K562 (cell line): ENCODE measurements at regions not wholly inside any gene's neighbourhood (a gene's known extent, or its start where the extent isn't known, plus 50 kb on each side); places are given as distances from the start of the nearest gene placed in this dataset.

ENCODE experiments used
- ATAC-seq: fragments of 200-7000 bp; cut with Tn5 transposase; 3 replicates; pipeline ENCODE4 v1.9.1; 2020; ENCODE audit warnings: moderate library complexity
- BruUV-seq: library from RNA; stranded (reverse); fragments of 400-500 nt; replicated peaks from 2 replicates; lab custom pipeline; 2021; lab: Mats Ljungman, UMichigan
- CTCF ChIA-PET: fragments of 300-600 bp; formaldehyde crosslinking; extraction: SDS; loops from one replicate; lab custom pipeline; 2021; ENCODE audit warnings: low intra/inter-chr PET ratio; lab: Yijun Ruan, JAX
- POLR2A ChIA-PET: fragments of 300-600, 350-650 bp; sonication (Branson Sonifier 250); formaldehyde crosslinking; extraction: SDS; loops from one replicate; lab custom pipeline; 2021; ENCODE audit warnings: antibody characterized with exemption, inconsistent platforms; lab: Yijun Ruan, JAX
- DNase-seq, 4 experiments: peaks; one replicate each; pipeline versions ENCODE4 v3.0.0 to v3.0.0-alpha.2; 2011 to 2018; ENCODE audit warnings: low spot score in 3 of 4, mixed read lengths in 3 of 4; ENCODE audit errors: extremely low read depth in 1 of 4
- FAIRE-seq: peaks from 2 replicates; lab custom pipeline; 2011; peaks lifted over from hg19 to GRCh38; lab: Jason Lieb, UNC
- H2AFZ ChIP-seq: 2 replicates; pipeline ENCODE4 v1.6.0; 2011; ENCODE audit warnings: low read depth, low read length, control low read depth, inconsistent platforms
- H3K27ac ChIP-seq: fragments of 200-600 bp; 3 replicates; pipeline ENCODE4 v1.8.0; 2011; ENCODE audit warnings: low read depth, mild to moderate bottlenecking, control low read depth, inconsistent platforms, low read length, moderate library complexity, mixed read lengths; ENCODE audit errors: extremely low read depth
- H3K27me3 ChIP-seq, 2 experiments: fragments of 300-600 bp in 1 of 2; 2 replicates in 1 of 2; 3 replicates in 1 of 2; pipeline versions ENCODE4 v1.6.0 to v1.8.0; 2011; ENCODE audit warnings: inconsistent platforms in 2 of 2, low read length in 2 of 2, mild to moderate bottlenecking in 1 of 2, mixed read lengths in 1 of 2, moderate library complexity in 1 of 2; ENCODE audit not compliant: control insufficient read depth in 2 of 2, insufficient read depth in 2 of 2
- H3K36me3 ChIP-seq: fragments of 300-600 bp; 3 replicates; pipeline ENCODE4 v1.8.0; 2011; ENCODE audit warnings: mild to moderate bottlenecking, low read length, inconsistent platforms; ENCODE audit not compliant: control insufficient read depth, insufficient read depth
- H3K4me1 ChIP-seq, 2 experiments: fragments of 200-600 bp in 1 of 2; replicated peaks in 1 of 2; 2 replicates in 1 of 2; 3 replicates in 1 of 2; pipeline versions ENCODE4 v1.5.1 to v1.8.0; 2011; ENCODE audit warnings: inconsistent platforms in 2 of 2, low read length in 2 of 2, mild to moderate bottlenecking in 1 of 2, mixed read lengths in 1 of 2, moderate library complexity in 1 of 2; ENCODE audit not compliant: control insufficient read depth in 2 of 2, insufficient read depth in 2 of 2
- H3K4me2 ChIP-seq: 2 replicates; pipeline ENCODE4 v1.6.1; 2011; ENCODE audit warnings: low read length, control low read depth, inconsistent platforms, mixed read lengths; ENCODE audit not compliant: insufficient read depth
- H3K4me3 ChIP-seq: fragments of 200-600 bp; sonication (generic), shearing (Covaris generic); 2 replicates; pipeline ENCODE4 v1.5.1; 2016; ENCODE audit warnings: control low read depth, inconsistent platforms
- H3K79me2 ChIP-seq: fragments of 200-600 bp; 3 replicates; pipeline ENCODE4 v1.8.0; 2011; ENCODE audit warnings: low read length, inconsistent platforms; ENCODE audit not compliant: control insufficient read depth, insufficient read depth
- H3K9ac ChIP-seq, 2 experiments: 2 replicates each; pipeline versions ENCODE4 v1.6.0 to v1.6.1; 2011; ENCODE audit warnings: low read depth in 2 of 2, low read length in 2 of 2, control low read depth in 1 of 2, inconsistent platforms in 1 of 2, mild to moderate bottlenecking in 1 of 2, mixed read lengths in 1 of 2; ENCODE audit not compliant: insufficient read depth in 1 of 2
- H3K9me1 ChIP-seq: one replicate; pipeline ENCODE4 v1.6.0; 2011; ENCODE audit warnings: inconsistent platforms, mild to moderate bottlenecking, low read length, moderate library complexity; ENCODE audit not compliant: control insufficient read depth, insufficient read depth
- H3K9me3 ChIP-seq: replicated peaks from 2 replicates; pipeline ENCODE4 v1.5.1; 2011; ENCODE audit warnings: low read depth, low read length, inconsistent platforms; ENCODE audit not compliant: control insufficient read depth, insufficient read depth
- H4K20me1 ChIP-seq: replicated peaks from 2 replicates; pipeline ENCODE4 v1.6.1; 2011; ENCODE audit warnings: low read length, inconsistent platforms, mixed read lengths; ENCODE audit not compliant: control insufficient read depth, insufficient read depth
- CBX1 ChIP-seq: sonication (generic); IDR thresholded peaks from 2 replicates; pipeline ENCODE4 v1.6.1; 2016; ENCODE audit warnings: antibody characterized with exemption, low read depth, mild to moderate bottlenecking
- CBX5 ChIP-seq: IDR thresholded peaks from 2 replicates; pipeline ENCODE4 v1.6.1; 2014; ENCODE audit warnings: low read depth, borderline replicate concordance
- CEBPB ChIP-seq: fragments of 450-650 bp; IDR thresholded peaks from 2 replicates; pipeline ENCODE4 v1.6.1; 2016; ENCODE audit warnings: missing genetic modification characterization, missing compliant biosample characterization
- DLX4 ChIP-seq: fragments of 250-450 bp; sonication (Bioruptor Pico); IDR thresholded peaks from 2 replicates; pipeline ENCODE4 v1.6.1; 2021; ENCODE audit warnings: mild to moderate bottlenecking
- ETV6 ChIP-seq, 3 experiments: fragments of 150-350 bp in 1 of 3; sonication (generic) in 1 of 3; formaldehyde crosslinking in 1 of 3; IDR thresholded peaks; 2 replicates each; pipeline versions ENCODE4 v1.6.1 to v1.8.0; 2014 to 2022; ENCODE audit warnings: borderline replicate concordance in 2 of 3, low read depth in 2 of 3, antibody characterized with exemption in 1 of 3, low read length in 1 of 3, mild to moderate bottlenecking in 1 of 3, missing genetic modification reagents in 1 of 3
- HCFC1 ChIP-seq: IDR thresholded peaks from 2 replicates; pipeline ENCODE4 v1.6.1; 2012; ENCODE audit warnings: low read depth, low read length, improper control_type of control experiment
- HMG20A ChIP-seq: fragments of 450-650 bp; formaldehyde crosslinking; conservative IDR thresholded peaks from 2 replicates; pipeline ENCODE4 v1.4.0; 2020; ENCODE audit warnings: mild to moderate bottlenecking, mixed read lengths
- KLF10 ChIP-seq: fragments of 250-450 bp; sonication (Bioruptor Pico); IDR thresholded peaks from 2 replicates; pipeline ENCODE4 v1.6.1; 2021; ENCODE audit warnings: matching md5 sums
- MECOM ChIP-seq: fragments of 250-450 bp; sonication (Bioruptor Pico); IDR thresholded peaks from 2 replicates; pipeline ENCODE4 v1.8.0; 2022; ENCODE audit warnings: inconsistent platforms
- MTA2 ChIP-seq: fragments of 450-650 bp; IDR thresholded peaks from 2 replicates; pipeline ENCODE4 v1.6.1; 2016; ENCODE audit warnings: low read depth
- POLR2A ChIP-seq: fragments of 450-650 bp; conservative IDR thresholded peaks from 2 replicates; pipeline ENCODE4 v1.6.1; 2016
- RFX7 ChIP-seq: fragments of 250-450 bp; sonication (Bioruptor Pico); IDR thresholded peaks from 2 replicates; pipeline ENCODE4 v1.5.1; 2021; ENCODE audit warnings: mild to moderate bottlenecking
- SAFB2 ChIP-seq: fragments of 200-400 bp; formaldehyde crosslinking; IDR thresholded peaks from 2 replicates; pipeline ENCODE4 v1.6.1; 2018; ENCODE audit warnings: borderline replicate concordance, low read length, low read depth, moderate library complexity; ENCODE audit not compliant: severe bottlenecking
- SMAD3 ChIP-seq: fragments of 450-650 bp; formaldehyde crosslinking; conservative IDR thresholded peaks from 2 replicates; pipeline ENCODE4 v1.4.0; 2020; ENCODE audit warnings: mild to moderate bottlenecking
- SREBF1 ChIP-seq: fragments of 150-350 bp; IDR thresholded peaks from 2 replicates; pipeline ENCODE4 v1.6.1; 2014; ENCODE audit warnings: antibody characterized with exemption, low read depth, low read length, borderline replicate concordance
- TFAM ChIP-seq: fragments of 250-450 bp; sonication (Bioruptor Pico); conservative IDR thresholded peaks from 2 replicates; pipeline ENCODE4 v1.5.0; 2021; ENCODE audit warnings: mild to moderate bottlenecking, moderate library complexity
- ZNF316 ChIP-seq: fragments of 450-650 bp; IDR thresholded peaks from 2 replicates; pipeline ENCODE4 v1.6.1; 2016
- ZNF41 ChIP-seq: fragments of 250-450 bp; sonication (Bioruptor Pico); conservative IDR thresholded peaks from 2 replicates; pipeline ENCODE4 v1.4.0; 2020; ENCODE audit warnings: mild to moderate bottlenecking
- ZNF668 ChIP-seq: fragments of 250-450 bp; sonication (Bioruptor Pico); IDR thresholded peaks from 2 replicates; pipeline ENCODE4 v1.8.0; 2022; ENCODE audit warnings: mild to moderate bottlenecking, inconsistent platforms
- WGBS: fragments of 100-300 bp; shearing (Covaris generic); methylation state at CpG from one replicate; pipeline ENCODE4 v1.1.6; 2016; ENCODE audit warnings: low coverage, mixed read lengths; ENCODE audit not compliant: insufficient coverage; ENCODE audit errors: missing lambda C conversion rate; 5-methylcytosine and 5-hydroxymethylcytosine counted together
- in situ Hi-C: fragments of 300-500 bp; cut with MboI; formaldehyde crosslinking; loops from 4 replicates; pipeline ENCODE4 v1.15.0; 2018; ENCODE audit warnings: inconsistent platforms, mixed read lengths
- intact Hi-C: fragments of 100-400 bp; cut with micrococcal nuclease; formaldehyde crosslinking; loops from 2 replicates; pipeline ENCODE4 v1.14.2; 2022

GRCh38 chr2:172261292-172261691 is 158.6 kb upstream of the DLX2 start:
- CTCF ChIA-PET = no interaction called here
- Histone ChIP-seq H3K9ac (no peak overlapping the region), H3K4me1 (no peaks in the 10 kb centered on the region), H3K9me1 (no peaks in the 10 kb centered on the region), H3K4me2 (no peak overlapping the region), H3K79me2 (no peaks in the 10 kb centered on the region), H3K27ac (no peak overlapping the region), H3K36me3 (no peaks in the 10 kb centered on the region), H3K4me3 (no peak overlapping the region), H4K20me1 (no peaks in the 10 kb centered on the region), H2AFZ (no peak overlapping the region), H3K27me3 (peaks cover 10 to 15% of the 10 kb centered on the region in 2 experiments; a peak in 4 of 5 replicates), H3K9me3 (no peaks in the 10 kb centered on the region)
- FAIRE-seq (no peak), ATAC-seq (no peak), DNase-seq (no peak)
- 5% methylated on average over 1 of the region's 1 CpG for WGBS
- POLR2A ChIA-PET = no interaction called here
- intact Hi-C loops (no loop called here), in situ Hi-C loops (no loop called here)
- TF ChIP-seq KLF10 (CRISPR knock-in tag) (no peak), MECOM (CRISPR knock-in tag) (no peak), SAFB2 (no peak), CBX1 (no peak), CBX5 (no peak), POLR2A (no peak), DLX4 (CRISPR knock-in tag) (no peak), MTA2 (no peak), ZNF316 (no peak), SREBF1 (no peak), RFX7 (no peak), TFAM (CRISPR knock-in tag) (no peak), SMAD3 (CRISPR knock-in tag) (no peak), ZNF668 (no peak), HCFC1 (no peak), ETV6 (IDR thresholded peaks at IDR 0.05; ENCODE audit: borderline replicate concordance in 1 of 2, low read depth in 2 of 2, low read length in 1 of 2) (no peak), ETV6 (CRISPR knock-in tag; IDR thresholded peaks at IDR 0.05; ENCODE audit: borderline replicate concordance) (no peak), ZNF41 (CRISPR knock-in tag) (no peak), HMG20A (no peak), CEBPB (tag) (no peak)
- no TSS peak for BruUV-seq
